Upper lobe of left lung (tissue), 4 donors: ENCODE measurements at regions not wholly inside any gene's neighbourhood (a gene's known extent, or its start where the extent isn't known, plus 50 kb on each side); places are given as distances from the start of the nearest gene placed in this dataset.

Experiments
- EP300 ChIP-seq, 4 donors: sonication (generic); formaldehyde crosslinking; IDR thresholded peaks; one replicate each; pipeline ENCODE4 v1.5.1; 2017; ENCODE audit warnings: antibody characterized with exemption in 4 of 4, control low read depth in 2 of 4
- POLR2A ChIP-seq, 4 donors: fragments of 450-650 bp; IDR thresholded peaks; one replicate each; pipeline ENCODE4 v1.5.1; 2016 to 2017; ENCODE audit warnings: antibody characterized with exemption in 4 of 4, mild to moderate bottlenecking in 2 of 4
- POLR2AphosphoS5 ChIP-seq, 2 donors: sonication (generic); formaldehyde crosslinking; IDR thresholded peaks; one replicate each; pipeline ENCODE4 v1.5.1; 2017; ENCODE audit warnings: antibody characterized with exemption in 2 of 2

DNA sequence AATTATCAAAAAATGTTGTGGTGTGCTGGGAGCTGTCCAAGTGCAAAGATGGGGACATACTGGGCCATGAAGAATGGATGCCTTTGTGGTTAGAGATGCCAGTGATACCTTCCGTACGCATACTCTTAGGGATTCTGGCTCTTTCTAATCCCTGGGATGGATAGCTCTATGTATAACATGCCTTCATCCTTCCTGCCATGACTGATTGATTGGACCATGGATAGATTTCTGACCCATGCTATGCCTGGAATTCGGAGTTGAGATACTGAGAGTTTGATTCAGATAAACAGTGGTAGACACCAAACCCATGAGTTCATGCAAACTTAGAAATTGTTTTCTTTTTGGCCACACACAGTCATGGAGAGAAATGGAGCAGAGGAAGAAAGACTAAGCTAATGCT lies 147.2 kb upstream of the WDFY3 start:
- TF ChIP-seq POLR2AphosphoS5 (IDR thresholded peaks at IDR 0.05) (no peak), POLR2A (IDR thresholded peaks at IDR 0.05) (no peak), EP300 (IDR thresholded peaks at IDR 0.05) (no peak)
